ENCODE measurements at regions not wholly inside any gene's neighbourhood (a gene's known extent, or its start where the extent isn't known, plus 50 kb on each side); places are given as distances from the start of the nearest gene placed in this dataset.

- Histone ChIP-seq H3K9me3 (no peaks in the 10 kb centered on the region), H3K27me3 (replicated peaks in 1 of 7) (no peaks in the 10 kb centered on the region), H3K27ac (no peak overlapping the region), H3K4me1 (no peaks in the 10 kb centered on the region), H3K36me3 (no peaks in the 10 kb centered on the region), H3K4me3 (no peak overlapping the region)
- no peak for TF ChIP-seq POLR2A (IDR thresholded peaks at IDR 0.05)
- TF ChIP-seq POLR2AphosphoS5 (IDR thresholded peaks at IDR 0.05): no peak
- TF ChIP-seq CTCF (IDR thresholded peaks at IDR 0.05 in 8 of 11, conservative IDR thresholded peaks at IDR 0.05 in 3 of 11): no peak
- no peak for DNase-seq
- intact Hi-C loops (cut with DNase I; ENCODE audit: low total_unique reads): no loop called here
Measured at GRCh38 chrX:21126661-21127060, 247.6 kb upstream of the CNKSR2 start.

DNA sequence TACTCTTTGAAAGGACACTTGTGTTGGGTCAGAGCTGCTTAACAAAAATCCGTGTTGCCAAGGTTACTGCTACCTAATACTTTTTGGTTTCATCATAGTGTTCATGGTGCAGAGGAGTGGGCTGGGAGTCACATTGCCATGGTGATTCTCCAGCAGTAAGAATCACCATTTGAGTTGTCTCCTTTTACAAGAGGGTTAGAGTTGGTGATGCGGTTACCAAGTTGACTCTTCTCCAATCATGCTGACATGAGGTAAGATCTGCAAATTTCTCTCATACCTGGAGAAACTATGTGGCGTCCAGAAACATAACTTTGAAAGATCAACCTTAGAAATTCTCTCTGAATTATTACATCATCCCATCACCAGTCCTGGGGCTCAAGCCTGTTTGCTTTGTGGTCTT, 242.9 kb upstream of the CNKSR2 start:
- Histone ChIP-seq H3K27me3 (replicated peaks in 1 of 7) (no peaks in the 10 kb centered on the region), H3K9me3 (peaks cover 0 to 6% (median 0%) of the 10 kb centered on the region in 8 donors), H3K27ac (no peak overlapping the region), H3K4me3 (no peak overlapping the region), H3K4me1 (no peaks in the 10 kb centered on the region), H3K36me3 (no peaks in the 10 kb centered on the region)
- intact Hi-C loops (cut with DNase I; ENCODE audit: low total_unique reads): no loop called here
- no peak for DNase-seq
- no peak for TF ChIP-seq POLR2AphosphoS5 (IDR thresholded peaks at IDR 0.05)
- WGBS, 5 donors: 60 to 91% (median 81%) methylated on average over 3 of the region's 3 CpGs

- no peak for DNase-seq
- Histone ChIP-seq H3K27me3 (replicated peaks in 1 of 7) (no peaks in the 10 kb centered on the region), H3K27ac (no peak overlapping the region), H3K36me3 (no peaks in the 10 kb centered on the region), H3K9me3 (peaks cover 0 to 6% (median 0%) of the 10 kb centered on the region in 8 donors), H3K4me3 (no peak overlapping the region), H3K4me1 (no peaks in the 10 kb centered on the region)
- WGBS, 5 donors: 71 to 86% (median 85%) methylated on average over 2 of the region's 2 CpGs
- intact Hi-C loops (cut with DNase I; ENCODE audit: low total_unique reads): no loop called here
- TF ChIP-seq POLR2AphosphoS5 (IDR thresholded peaks at IDR 0.05): no peak
Measured at GRCh38 chrX:21131786-21132185, 242.4 kb upstream of the CNKSR2 start.

GRCh38 chrX:21132686-21133393, 241.4 kb upstream of the CNKSR2 start:
- 66 to 88% (median 77%) methylated on average over 4 of the region's 4 CpGs for WGBS, 5 donors
- Histone ChIP-seq H3K4me1 (no peaks in the 10 kb centered on the region), H3K27me3 (replicated peaks in 1 of 7) (no peaks in the 10 kb centered on the region)

GRCh38 chrX:21150208-21150607, 224.0 kb upstream of the CNKSR2 start:
- WGBS, 5 donors: 52 to 84% (median 75%) methylated on average over 3 of the region's 3 CpGs
- Histone ChIP-seq H3K27ac (no peak overlapping the region), H3K4me1 (no peaks in the 10 kb centered on the region), H3K27me3 (replicated peaks in 1 of 7) (no peaks in the 10 kb centered on the region), H3K36me3 (no peaks in the 10 kb centered on the region), H3K4me3 (no peak overlapping the region), H3K9me3 (peaks cover 0 to 2% (median 0%) of the 10 kb centered on the region in 8 donors)
- intact Hi-C loops (cut with DNase I; ENCODE audit: low total_unique reads): no loop called here
- TF ChIP-seq CTCF (IDR thresholded peaks at IDR 0.05 in 8 of 11, conservative IDR thresholded peaks at IDR 0.05 in 3 of 11) (no peak), POLR2AphosphoS5 (IDR thresholded peaks at IDR 0.05) (no peak), POLR2A (IDR thresholded peaks at IDR 0.05) (no peak)
- DNase-seq: no peak

More at GRCh38 chrX:21132686-21133393, 241.4 kb upstream of the CNKSR2 start:
- DNase-seq: no peak
- no peak overlapping the region for H3K4me3 ChIP-seq
- intact Hi-C loops (cut with DNase I; ENCODE audit: low total_unique reads): no loop called here
- TF ChIP-seq CTCF (IDR thresholded peaks at IDR 0.05 in 8 of 11, conservative IDR thresholded peaks at IDR 0.05 in 3 of 11) (no peak), POLR2A (IDR thresholded peaks at IDR 0.05) (no peak), POLR2AphosphoS5 (IDR thresholded peaks at IDR 0.05) (no peak)
- no peaks in the 10 kb centered on the region for H3K36me3 ChIP-seq
- H3K9me3 ChIP-seq: peaks cover 0 to 6% (median 0%) of the 10 kb centered on the region in 8 donors
- no peak overlapping the region for H3K27ac ChIP-seq
